ENCODE measurements at regions not wholly inside any gene's neighbourhood (a gene's known extent, or its start where the extent isn't known, plus 50 kb on each side); places are given as distances from the start of the nearest gene placed in this dataset.

DNA sequence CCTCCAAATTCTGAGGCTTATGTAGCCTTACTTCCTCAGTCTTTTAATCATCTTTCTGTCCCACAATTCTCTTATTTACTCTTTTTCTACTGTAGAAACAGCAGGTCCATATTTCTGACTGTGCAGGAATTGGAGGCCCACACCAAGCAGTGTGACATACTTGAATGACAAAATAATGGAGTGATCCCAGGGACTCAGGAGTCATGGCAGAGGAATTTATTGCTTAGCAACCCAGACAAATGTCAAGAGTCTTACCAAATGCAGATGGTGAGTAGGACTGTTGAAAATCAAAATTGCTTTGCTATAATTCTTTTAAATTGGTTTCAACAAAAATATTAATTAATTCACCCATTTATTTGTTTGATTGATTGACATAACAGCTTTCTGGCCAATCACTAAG is 59.9 kb downstream of the HTR1B start:
- no peak for DNase-seq

DNA sequence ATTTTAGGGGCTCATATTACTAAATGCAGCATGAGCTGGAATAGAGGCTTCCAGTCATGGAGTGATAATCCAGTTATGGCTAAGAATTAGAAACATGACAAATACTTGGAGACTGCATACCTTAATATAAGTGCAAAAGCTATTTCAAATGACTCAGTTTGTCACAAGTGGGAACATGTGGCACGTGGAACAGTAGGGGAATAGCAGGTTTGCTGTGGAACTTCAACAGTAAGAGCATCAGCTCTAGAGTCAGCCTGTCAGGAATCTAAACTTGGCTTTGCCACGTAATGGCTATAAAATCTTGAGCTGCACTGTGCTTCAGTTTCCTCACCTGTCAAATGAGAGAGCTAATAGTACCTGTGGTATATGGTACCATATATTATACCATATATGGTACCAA is 62.1 kb downstream of the HTR1B start:
- no peak for DNase-seq

DNA sequence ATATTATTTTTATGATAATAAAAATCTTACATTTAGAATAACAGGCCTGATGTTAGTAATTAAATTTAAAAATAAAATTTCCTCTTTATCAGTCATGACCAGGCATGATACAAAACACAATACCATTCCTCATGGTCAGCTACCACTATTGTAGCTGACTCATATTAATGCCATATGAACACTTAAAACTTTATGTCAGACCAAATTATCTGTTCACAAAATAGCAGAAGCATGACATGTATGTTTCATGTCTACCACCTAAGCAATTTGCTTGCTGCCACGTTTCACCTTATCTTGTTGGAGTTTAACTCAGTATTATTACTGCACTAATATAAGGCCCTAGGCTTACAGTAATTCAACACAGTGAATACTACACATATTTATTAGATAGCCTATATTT is 65.7 kb downstream of the HTR1B start:
- DNase-seq: no peak

DNA sequence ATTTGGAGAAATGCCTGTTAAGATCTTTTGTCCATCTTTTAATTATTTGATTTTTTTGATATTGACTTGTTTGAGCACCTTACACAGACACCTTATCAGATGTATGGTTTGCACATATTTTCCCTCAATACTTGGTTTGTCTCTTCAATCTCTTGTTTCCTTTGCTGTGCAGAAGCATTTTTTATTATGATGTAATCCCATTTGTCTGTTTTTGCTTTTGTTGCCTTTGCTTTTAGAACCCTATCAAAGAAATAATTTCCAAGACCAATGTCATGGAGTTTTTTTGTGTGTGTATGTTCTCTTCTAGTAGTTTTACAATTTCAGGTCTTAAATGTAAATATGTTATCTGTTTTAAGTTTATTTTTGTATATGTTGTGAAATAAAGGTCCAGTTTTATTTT is 73.9 kb downstream of the HTR1B start:
- DNase-seq: no peak

DNA sequence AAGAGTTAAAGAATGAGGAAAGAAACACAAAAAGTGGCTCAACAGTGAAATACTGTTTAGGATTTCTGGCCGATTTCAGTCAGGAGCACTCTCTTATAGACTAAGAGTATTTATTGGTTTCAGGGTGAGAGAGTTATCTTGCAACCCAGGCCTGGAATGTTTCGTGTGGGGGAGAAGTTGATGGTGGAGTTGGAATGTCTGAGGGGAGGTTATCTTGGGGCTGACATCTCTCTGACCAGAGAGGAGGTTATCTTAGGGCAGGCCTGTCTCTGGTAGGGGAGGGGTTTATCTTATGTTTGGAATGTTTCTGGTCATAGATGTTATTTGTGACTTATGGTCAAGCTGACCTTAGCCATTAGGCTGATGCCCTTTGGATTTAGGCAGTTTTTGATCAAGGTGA is 80.3 kb downstream of the HTR1B start:
- DNase-seq: no peak

DNA sequence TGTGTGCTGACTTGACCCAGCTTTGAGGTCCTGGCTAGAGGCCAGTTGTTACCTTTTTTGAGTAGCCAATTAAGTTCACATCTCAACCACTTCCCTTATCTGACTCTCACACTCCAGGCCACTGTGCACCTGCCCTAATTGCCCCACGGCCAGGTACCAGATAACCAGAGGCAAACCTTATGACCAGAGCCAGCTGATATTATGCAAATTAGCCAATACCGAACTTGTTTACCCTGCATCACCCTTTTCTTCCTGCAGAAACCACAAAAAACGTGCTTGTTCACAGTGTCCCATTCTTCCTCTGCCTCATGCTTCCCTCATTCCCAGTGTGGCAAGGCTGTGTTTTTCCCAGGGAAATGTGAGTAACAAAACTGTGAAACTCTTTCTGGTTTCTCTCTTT is 89.3 kb downstream of the HTR1B start:
- DNase-seq: no peak

DNA sequence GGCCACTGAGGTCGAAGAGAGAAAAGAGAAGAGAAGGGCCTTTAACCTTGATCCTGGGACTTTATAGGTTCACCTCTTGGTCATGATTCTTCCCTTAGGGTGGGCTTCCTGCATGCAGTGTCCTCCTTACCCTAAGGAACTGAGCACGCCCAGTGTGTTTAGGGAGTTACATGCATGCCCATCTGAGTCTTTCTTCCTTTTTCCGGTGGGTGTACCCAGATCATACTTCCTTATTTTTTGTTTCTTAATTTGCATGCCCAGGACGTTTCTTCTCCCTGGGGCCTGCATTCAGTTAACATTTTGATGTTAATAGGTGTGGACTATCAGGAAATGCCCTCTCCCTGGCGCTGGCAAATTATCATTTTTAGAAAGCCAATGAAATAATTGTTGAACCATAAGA is 91.5 kb downstream of the HTR1B start:
- DNase-seq: no peak

DNA sequence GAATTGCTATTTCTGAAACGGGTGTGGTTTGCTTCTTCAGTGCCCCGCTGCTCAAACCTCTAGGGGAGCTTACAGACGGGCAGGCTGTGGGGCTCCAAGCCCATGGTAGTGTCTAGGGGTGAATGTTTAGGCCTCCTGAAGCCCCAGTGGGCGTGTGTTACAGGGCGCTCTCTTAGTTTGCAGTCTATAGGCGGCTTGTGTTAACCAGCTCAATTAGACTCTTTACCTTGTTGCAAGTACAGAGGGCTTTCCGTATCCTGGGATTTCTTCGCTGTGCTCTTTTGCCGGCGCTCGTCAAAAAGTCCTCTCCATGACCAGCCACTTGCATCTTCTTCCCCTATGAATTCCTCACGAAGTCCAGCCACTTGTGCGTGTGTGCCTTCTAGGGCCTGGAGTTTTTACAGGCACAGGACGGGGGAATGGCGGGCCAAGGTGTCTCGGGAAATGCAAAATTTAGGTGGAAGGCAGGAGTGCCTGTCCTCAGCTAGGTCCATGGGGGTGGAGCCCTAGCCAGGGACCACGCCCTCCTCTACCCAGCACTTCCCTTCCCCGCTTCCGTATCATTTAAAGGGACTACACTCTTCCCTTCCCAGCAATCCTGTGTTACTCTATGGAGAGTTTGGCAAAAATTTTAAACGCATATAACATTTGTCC is 94.5 kb downstream of the HTR1B start:
- DNase-seq: no peak

DNA sequence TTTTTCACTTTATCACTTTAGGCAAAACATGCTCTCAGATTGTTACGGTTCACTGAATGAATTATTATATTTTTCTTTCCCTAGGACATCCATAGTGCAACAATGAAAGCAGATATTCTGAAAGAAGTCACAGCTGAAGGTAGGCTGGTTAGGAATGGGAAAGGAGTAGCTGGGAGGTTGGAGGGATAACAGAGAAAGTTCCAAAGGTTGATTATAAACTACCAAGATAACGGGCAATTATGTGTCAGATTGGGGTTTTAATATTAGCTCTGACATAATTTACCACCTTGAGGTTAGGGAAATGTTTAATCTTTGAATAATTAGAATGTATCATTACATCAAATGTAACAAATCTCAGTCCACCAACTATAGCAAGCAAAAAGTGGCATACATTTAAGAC is 96.5 kb downstream of the HTR1B start:
- no peak for DNase-seq

DNA sequence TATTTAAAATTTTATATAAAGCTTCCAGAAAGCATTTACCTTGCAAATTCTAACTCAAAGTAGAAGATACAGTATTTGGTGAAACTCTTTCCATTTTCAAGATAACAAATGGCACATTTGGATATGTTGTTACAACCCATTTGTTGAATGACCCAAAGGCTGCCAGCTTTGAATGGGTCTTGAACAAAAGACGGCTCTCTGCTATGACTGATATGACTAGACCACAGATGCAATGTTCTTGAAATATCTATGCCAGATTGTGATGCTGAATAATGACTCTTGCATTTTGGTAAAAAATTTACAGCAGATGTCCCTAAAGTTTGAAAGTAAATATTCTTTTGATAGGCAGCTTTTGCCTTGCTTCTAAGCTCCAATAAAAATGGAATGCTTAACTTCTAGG is 99.6 kb downstream of the HTR1B start:
- DNase-seq: no peak

DNA sequence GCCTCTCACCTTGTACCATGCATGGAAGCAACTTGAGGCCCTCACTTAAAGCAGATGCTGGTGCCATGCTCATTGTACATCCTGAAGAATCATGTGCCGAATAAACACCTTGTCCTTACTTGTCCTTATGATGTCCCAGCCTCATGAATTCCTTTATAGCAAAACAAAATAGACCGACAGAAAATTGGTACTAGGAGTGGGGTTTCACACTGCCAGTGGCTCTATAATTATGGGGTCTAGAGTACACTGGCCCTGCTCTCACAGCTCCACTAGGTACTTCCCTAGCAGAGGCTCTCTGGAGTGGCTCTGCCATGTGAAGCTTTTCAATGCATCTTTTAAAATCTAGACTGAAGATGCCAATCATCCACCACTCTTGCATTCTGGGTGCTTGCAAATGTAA is 101.2 kb downstream of the HTR1B start:
- DNase-seq: no peak

DNA sequence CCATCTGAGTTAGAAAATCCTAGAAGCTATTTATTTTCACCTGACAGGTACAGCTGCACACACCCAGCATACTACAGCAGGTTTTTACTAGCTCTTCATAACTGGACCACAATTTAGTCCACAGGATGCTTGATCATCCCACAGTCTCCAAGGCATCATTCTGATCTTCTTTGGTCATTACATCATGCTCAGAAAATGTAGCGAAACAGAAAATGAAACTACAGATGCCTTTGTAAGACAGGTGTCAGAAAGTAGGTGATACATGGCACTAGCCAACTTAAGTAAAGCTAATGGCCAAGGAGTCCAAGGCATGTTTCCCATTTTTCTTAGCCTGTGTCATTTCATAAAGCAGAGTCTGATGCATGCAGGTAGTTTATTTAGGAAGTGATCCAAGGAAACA is 102.3 kb downstream of the HTR1B start:
- no peak for DNase-seq

DNA sequence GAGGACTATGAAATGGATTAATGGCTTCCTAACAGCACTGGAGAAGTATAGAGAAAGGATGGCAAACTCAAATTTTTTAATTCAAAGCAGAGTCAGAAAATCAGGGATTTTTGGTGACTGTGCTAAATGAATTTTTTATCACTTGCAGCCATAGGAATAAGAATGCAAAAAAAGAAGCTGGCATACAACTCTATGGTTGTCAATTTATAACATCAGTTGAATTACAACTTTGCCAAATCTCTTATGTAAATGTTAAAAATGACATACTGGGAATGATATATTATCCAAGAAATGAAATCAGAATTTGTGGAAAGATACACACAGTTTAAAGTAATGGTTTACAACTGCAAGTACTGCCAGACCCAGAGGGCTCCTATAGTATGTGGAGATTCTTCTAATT is 106.5 kb downstream of the HTR1B start:
- no peak for DNase-seq

DNA sequence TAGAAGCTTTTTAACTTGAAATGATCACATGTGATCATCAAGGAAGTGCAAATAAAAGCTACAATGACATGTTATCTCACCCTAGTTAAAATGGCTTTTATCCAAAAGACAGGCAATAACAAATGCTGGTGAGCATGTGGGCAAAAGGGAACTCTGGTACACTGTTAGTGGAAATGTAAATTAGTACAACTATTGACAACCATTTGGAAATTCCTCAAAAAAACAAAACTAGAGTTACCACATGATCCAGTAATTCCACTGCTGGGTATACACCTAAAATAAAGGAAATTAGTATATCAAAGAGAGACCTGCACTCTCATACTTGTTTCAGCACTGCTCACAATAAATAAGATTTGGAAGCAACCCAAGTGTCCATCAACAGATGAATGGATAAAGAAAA is 108.7 kb downstream of the HTR1B start:
- DNase-seq: no peak

DNA sequence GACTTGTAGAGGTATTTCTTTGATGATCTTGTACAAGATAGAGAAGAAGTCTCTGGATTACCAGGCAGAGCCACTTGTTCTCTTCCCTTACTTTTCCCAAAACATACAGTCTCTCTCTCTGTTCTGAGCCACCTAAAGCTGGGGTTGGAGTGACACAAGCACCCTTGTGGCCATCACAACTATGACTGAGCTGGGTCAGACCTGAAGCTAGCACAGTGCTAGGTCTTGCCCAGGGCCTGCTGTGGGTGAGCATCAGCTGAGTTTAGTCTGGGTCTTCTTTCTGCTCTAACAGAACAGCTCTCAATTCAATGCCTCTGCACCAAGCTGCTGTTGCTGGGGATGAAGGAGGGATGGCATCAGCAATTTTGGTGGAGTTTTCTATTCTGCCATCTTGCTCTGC is 110.2 kb downstream of the HTR1B start:
- DNase-seq: no peak

DNA sequence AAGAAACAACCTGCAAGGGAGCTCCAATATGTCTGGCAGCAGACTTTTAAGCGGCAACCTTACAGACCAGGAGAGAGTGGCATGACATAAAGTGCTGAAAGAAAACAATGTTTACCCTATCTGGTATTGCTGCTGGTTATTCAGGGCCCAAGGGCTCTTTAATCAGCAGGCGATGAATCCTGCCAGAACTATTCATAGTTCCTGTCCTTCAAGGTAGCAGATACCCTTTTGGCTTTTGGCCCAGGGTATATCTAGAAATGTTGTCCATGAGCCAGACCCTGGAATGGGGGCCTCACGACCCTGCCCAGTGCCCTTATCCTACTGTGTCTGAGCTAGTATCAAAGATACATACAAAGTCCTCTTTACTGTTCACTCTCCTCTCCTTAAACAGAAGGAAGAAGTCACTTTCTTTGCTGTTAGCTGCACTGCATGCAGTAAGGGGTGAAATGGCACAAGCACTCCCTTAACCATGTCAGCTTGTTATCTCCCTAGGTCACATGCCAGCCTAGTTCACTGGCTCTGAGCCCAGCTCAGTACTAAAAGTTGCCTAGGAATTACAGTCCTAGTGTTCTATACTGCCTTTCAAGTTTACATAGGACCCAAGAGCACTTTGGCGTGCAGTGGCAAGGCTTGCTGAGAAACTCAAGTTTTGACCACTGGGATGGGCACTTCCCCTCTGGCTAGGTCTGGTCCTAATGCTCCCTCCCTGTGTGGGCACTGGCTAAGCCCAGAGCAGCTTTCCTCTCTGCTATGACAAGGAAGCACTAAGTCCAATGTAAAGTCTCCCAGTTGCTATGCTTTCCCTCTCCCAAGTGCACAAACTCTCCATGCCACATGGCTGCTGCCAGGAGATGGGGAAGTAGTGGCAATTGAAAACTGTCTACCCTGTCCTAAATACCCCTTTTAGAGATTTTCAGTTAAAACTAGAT is 122.0 kb downstream of the HTR1B start:
- peak in 1 of 2 donors; percentile 6 for DNase-seq

DNA sequence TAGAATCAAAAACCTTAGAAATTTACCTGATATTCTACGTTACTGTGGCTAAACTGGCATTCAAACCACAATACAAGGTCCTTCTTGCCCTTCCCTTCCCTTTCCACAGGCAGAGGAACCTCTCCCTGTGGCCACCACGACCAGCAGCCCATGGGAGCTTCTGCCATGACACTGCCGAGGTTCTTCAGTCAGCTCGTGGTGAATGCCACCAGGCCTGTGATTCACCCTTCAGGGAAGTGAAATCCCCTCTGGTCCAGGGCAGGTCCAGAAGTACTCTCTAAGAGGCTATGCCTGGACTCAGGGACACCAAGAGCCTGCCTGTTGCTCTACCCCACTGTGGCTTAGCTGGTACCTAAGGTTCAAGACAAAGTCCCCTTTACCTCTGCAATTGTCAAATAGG is 123.0 kb downstream of the HTR1B start:
- DNase-seq: no peak

DNA sequence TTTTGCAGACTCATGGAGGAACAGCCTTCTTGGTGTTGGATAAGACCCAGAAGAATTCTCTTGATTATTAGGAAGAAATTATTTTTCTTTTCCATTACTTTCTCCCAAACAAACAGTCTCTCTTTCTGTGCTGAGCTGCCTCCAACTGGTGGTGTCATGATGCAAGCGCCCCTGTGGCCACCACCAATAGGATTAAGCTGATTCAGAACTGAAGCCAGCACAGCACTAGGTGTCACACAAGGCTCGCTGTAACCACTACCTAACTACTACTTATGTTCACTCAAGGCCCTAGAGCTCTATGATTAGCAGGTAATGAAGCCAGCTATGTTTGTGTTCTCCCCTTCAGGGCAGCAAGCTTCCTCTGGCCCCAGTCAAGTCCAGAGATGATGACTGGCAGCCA is 123.4 kb downstream of the HTR1B start:
- no peak for DNase-seq

DNA sequence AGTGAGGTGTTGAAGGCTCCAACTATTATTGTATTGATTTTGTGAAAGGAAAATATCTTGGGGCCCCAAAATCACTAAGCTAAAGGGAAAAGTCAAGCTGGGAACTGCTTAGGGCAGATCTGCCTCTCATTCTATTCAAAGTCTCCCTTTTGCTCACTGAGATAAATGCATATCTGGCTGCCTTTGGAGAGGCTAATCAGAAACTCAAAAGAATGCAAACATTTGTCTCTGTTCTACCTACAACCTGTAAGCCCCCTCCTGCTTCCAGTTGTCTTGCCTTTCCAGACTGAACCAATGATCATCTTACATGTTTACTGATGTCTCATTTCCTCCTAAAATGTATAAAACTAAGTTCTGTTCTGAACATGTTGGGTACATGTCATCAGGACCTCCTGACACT is 125.9 kb downstream of the HTR1B start:
- DNase-seq: no peak

DNA sequence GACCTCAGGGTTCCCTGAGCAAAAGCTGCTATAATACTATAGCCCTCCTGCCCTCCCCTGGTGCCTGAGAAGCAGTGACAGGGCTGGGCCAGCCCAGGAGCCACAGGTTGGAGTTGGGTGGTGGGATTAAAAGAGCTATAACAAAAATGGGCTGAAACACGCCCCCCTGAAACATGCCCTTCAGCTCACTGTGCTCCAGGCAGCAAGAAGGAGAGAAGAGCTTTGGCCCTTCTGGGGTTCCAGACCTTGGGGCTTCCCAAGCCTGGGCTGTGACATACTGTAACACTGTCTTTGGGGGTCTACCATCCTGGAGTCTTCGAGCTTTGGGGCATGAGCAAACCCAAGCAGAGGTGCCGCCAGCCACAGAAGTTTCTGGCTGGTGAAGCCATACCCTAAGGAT is 129.2 kb downstream of the HTR1B start:
- DNase-seq: no peak

DNA sequence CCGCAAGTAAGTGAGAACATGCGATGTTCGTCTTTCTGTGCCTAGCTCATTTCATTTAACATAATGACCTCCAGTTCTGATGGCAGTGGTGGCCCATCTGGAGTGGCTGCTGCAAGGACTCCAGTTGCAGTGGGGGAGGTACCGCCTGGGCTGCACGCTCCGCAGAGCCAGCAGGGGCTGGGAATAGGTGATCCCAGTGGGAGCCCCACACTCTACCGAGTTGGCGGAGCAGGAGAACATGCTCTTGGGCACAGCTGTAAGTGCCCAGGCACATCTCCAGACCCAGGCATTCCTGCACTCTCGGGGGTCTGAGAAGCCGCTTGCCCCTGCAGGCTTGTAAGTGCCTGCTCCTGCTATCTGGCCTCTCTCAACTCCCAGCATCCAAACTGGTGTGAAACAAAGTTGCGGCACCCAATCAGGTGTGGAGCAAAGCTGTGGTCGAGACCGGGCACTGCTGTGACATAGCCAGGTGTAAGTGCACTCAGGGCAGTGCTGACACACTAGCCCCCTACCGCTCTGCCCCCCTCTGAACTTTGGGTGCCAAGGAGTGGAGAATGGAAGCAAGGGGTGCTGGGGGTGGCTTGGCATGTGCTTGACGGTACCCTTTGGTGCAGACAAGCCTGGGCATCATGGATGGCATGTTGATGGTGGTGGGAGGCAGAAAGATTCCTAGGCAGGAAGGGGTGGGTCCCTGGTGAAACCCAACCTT is 130.2 kb downstream of the HTR1B start:
- no peak for DNase-seq

DNA sequence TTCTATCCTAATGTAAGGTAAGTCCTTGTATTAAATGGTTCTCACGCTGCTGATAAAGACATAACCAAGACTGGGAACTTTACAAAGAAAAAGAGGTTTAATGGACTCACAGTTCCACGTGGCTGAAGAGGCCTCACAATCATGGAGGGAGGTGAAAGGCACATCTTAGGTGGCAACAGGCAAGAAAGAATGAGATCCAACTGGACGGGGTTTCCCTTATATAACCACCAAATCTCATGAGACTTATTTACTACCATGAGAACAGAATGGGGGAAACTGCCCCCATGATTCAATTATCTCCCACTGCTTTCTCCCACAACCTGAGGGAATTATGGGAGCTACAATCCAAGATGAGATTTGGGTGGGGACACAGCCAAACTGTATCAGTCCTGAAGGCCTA is 136.6 kb downstream of the HTR1B start:
- DNase-seq: no peak

DNA sequence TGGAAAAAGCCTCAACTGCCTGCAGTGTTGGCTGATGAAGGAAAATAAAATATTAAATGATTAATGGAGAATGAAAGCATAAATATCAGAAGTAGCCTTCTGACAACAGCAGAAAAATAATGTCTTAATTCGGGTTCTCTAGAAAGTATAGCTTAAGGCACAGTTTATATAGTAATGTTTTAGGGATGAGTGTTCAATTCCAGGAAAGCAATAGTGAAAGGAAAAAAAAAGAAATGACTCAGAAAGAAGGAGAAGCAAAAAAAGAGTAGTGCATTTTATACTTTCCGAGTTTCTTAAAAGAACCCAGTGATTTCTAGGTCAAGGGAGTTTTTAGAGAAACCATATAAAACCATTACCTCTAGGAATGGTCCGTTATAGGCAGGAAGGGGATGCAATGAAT is 137.3 kb downstream of the HTR1B start:
- no peak for DNase-seq
